GM21360 (cell line): ENCODE measurements at regions not wholly inside any gene's neighbourhood (a gene's known extent, or its start where the extent isn't known, plus 50 kb on each side); places are given as distances from the start of the nearest gene placed in this dataset.

Experiments used
- ATAC-seq: cut with Tn5 transposase; IDR thresholded peaks from one replicate; pipeline ENCODE4 v1.9.1; 2021; ENCODE audit warnings: mild to moderate bottlenecking, moderate library complexity; ENCODE audit not compliant: unreplicated experiment

- no peak for ATAC-seq
Measured at GRCh38 chr5:67355120-67355713, 158.6 kb upstream of the CD180 start.

- ATAC-seq, result no peak
Measured at GRCh38 chr5:67353500-67354450, 157.2 kb upstream of the CD180 start.

GRCh38 chr5:67350618-67351201 lies 154.1 kb upstream of the CD180 start:
- no peak for ATAC-seq

GRCh38 chr5:67350185-67350584 lies 153.6 kb upstream of the CD180 start:
- no peak for ATAC-seq

- ATAC-seq, result no peak
Measured at GRCh38 chr5:67347821-67348220, 151.2 kb upstream of the CD180 start.

- ATAC-seq, result no peak
Measured at GRCh38 chr5:67346611-67347010, 150.0 kb upstream of the CD180 start.

- ATAC-seq, result no peak
Measured at GRCh38 chr5:67344870-67345269, 148.3 kb upstream of the CD180 start.

- ATAC-seq, result no peak
Measured at GRCh38 chr5:67343835-67344234, 147.2 kb upstream of the CD180 start.

GRCh38 chr5:67341478-67341877 lies 144.9 kb upstream of the CD180 start:
- no peak for ATAC-seq

GRCh38 chr5:67339219-67339767 lies 142.7 kb upstream of the CD180 start:
- no peak for ATAC-seq

GRCh38 chr5:67338421-67338820 lies 141.8 kb upstream of the CD180 start:
- ATAC-seq, result no peak

GRCh38 chr5:67337751-67338150 lies 141.2 kb upstream of the CD180 start:
- ATAC-seq, result no peak

GRCh38 chr5:67335426-67335825 lies 138.8 kb upstream of the CD180 start:
- no peak for ATAC-seq

- ATAC-seq, result no peak
Measured at GRCh38 chr5:67334373-67334772, 137.8 kb upstream of the CD180 start.

GRCh38 chr5:67333171-67333570 lies 136.6 kb upstream of the CD180 start:
- no peak for ATAC-seq

GRCh38 chr5:67331296-67331925 lies 134.8 kb upstream of the CD180 start:
- no peak for ATAC-seq

GRCh38 chr5:67319935-67320725 lies 123.5 kb upstream of the CD180 start:
- ATAC-seq, result no peak

GRCh38 chr5:67318746-67319145 lies 122.1 kb upstream of the CD180 start:
- ATAC-seq, result no peak

- ATAC-seq, result no peak
Measured at GRCh38 chr5:67317603-67318002, 121.0 kb upstream of the CD180 start.

GRCh38 chr5:67316695-67317094 lies 120.1 kb upstream of the CD180 start:
- ATAC-seq, result no peak
